Endothelial cell (in vitro differentiated cells): ENCODE measurements at regions not wholly inside any gene's neighbourhood (a gene's known extent, or its start where the extent isn't known, plus 50 kb on each side); places are given as distances from the start of the nearest gene placed in this dataset.

Experiments used
- DNase-seq: peaks from one replicate; pipeline ENCODE4 v3.0.0; 2021; ENCODE audit warnings: low spot score
- H3K27ac Mint-ChIP-seq: one replicate; pipeline ENCODE4 v1.8.0; 2021; ENCODE audit warnings: mixed read lengths, inconsistent platforms; ENCODE audit not compliant: unreplicated experiment
- H3K27me3 Mint-ChIP-seq: one replicate; pipeline ENCODE4 v1.8.0; 2021; ENCODE audit warnings: mild to moderate bottlenecking, moderate library complexity, mixed read lengths, inconsistent platforms; ENCODE audit not compliant: unreplicated experiment
- H3K36me3 Mint-ChIP-seq: one replicate; pipeline ENCODE4 v1.8.0; 2021; ENCODE audit warnings: mild to moderate bottlenecking, low read depth, mixed read lengths, inconsistent platforms; ENCODE audit not compliant: unreplicated experiment
- H3K4me1 Mint-ChIP-seq: one replicate; pipeline ENCODE4 v1.8.0; 2021; ENCODE audit warnings: mild to moderate bottlenecking, mixed read lengths, inconsistent platforms; ENCODE audit not compliant: unreplicated experiment
- H3K4me3 Mint-ChIP-seq: one replicate; pipeline ENCODE4 v1.8.0; 2021; ENCODE audit warnings: mild to moderate bottlenecking, mixed read lengths, inconsistent platforms; ENCODE audit not compliant: unreplicated experiment
- H3K9me3 Mint-ChIP-seq: one replicate; pipeline ENCODE4 v1.8.0; 2021; ENCODE audit warnings: mixed read lengths, inconsistent platforms; ENCODE audit not compliant: unreplicated experiment
- CTCF ChIP-seq: fragments of 200-600 bp; sonication (generic); IDR thresholded peaks from one replicate; pipeline ENCODE4 v1.5.0; 2021; ENCODE audit warnings: antibody characterized with exemption; ENCODE audit not compliant: unreplicated experiment

GRCh38 chr11:10386361-10386760, 68.7 kb upstream of the AMPD3 start:
- Mint-ChIP-seq H3K36me3 (peaks cover 9% of the 10 kb centered on the region), H3K27me3 (peaks cover 2% of the 10 kb centered on the region), H3K27ac (no peak overlapping the region), H3K9me3 (no peaks in the 10 kb centered on the region), H3K4me1 (no peaks in the 10 kb centered on the region), H3K4me3 (no peak overlapping the region)
- TF ChIP-seq CTCF = no peak
- no peak for DNase-seq

- no peak for DNase-seq
- no peak for TF ChIP-seq CTCF
- H3K4me3 Mint-ChIP-seq = no peak overlapping the region
- H3K27me3 Mint-ChIP-seq = peaks cover 2% of the 10 kb centered on the region
- no peak overlapping the region for H3K27ac Mint-ChIP-seq
- H3K36me3 Mint-ChIP-seq = peaks cover 9% of the 10 kb centered on the region
- no peaks in the 10 kb centered on the region for H3K4me1 Mint-ChIP-seq
- H3K9me3 Mint-ChIP-seq = no peaks in the 10 kb centered on the region
Measured at GRCh38 chr11:10386861-10387205, 68.2 kb upstream of the AMPD3 start.

GRCh38 chr11:10387206-10388083, 67.6 kb upstream of the AMPD3 start:
- H3K27me3 Mint-ChIP-seq = peaks cover 2% of the 10 kb centered on the region
- H3K9me3 Mint-ChIP-seq = no peaks in the 10 kb centered on the region
- H3K4me3 Mint-ChIP-seq = no peak overlapping the region
- peaks cover 9% of the 10 kb centered on the region for H3K36me3 Mint-ChIP-seq
- no peak for DNase-seq
- no peak for TF ChIP-seq CTCF
- H3K27ac Mint-ChIP-seq = no peak overlapping the region
- H3K4me1 Mint-ChIP-seq = no peaks in the 10 kb centered on the region

GRCh38 chr11:10388101-10388500, 67.0 kb upstream of the AMPD3 start:
- H3K4me3 Mint-ChIP-seq = no peak overlapping the region
- peaks cover 9% of the 10 kb centered on the region for H3K36me3 Mint-ChIP-seq
- no peak for DNase-seq
- no peak overlapping the region for H3K27ac Mint-ChIP-seq
- TF ChIP-seq CTCF = no peak
- H3K27me3 Mint-ChIP-seq = peaks cover 2% of the 10 kb centered on the region
- H3K9me3 Mint-ChIP-seq = no peaks in the 10 kb centered on the region
- H3K4me1 Mint-ChIP-seq = no peaks in the 10 kb centered on the region

- no peak overlapping the region for H3K27ac Mint-ChIP-seq
- no peak for TF ChIP-seq CTCF
- H3K4me1 Mint-ChIP-seq = peaks cover 3% of the 10 kb centered on the region
- no peak for DNase-seq
- no peak overlapping the region for H3K4me3 Mint-ChIP-seq
- H3K9me3 Mint-ChIP-seq = no peaks in the 10 kb centered on the region
- H3K36me3 Mint-ChIP-seq = peaks cover 9% of the 10 kb centered on the region
- H3K27me3 Mint-ChIP-seq = peaks cover 2% of the 10 kb centered on the region
Measured at GRCh38 chr11:10388574-10388973, 66.5 kb upstream of the AMPD3 start.
